K562 (cell line): ENCODE measurements at regions not wholly inside any gene's neighbourhood (a gene's known extent, or its start where the extent isn't known, plus 50 kb on each side); places are given as distances from the start of the nearest gene placed in this dataset.

Source experiments
- CBX5 ChIP-seq: IDR thresholded peaks from 2 replicates; pipeline ENCODE4 v1.6.1; 2014; ENCODE audit warnings: low read depth, borderline replicate concordance
- CTCF ChIP-seq, 3 experiments: IDR thresholded peaks in 2 of 3; conservative IDR thresholded peaks in 1 of 3; 2 replicates each; pipeline ENCODE4 v1.5.1; 2011 to 2012; ENCODE audit warnings: low read length in 3 of 3, mild to moderate bottlenecking in 3 of 3, control low read depth in 2 of 3, improper control_type of control experiment in 1 of 3, inconsistent platforms in 1 of 3, low read depth in 1 of 3, mixed read lengths in 1 of 3, moderate library complexity in 1 of 3; ENCODE audit not compliant: insufficient read depth in 2 of 3
- EZH2 ChIP-seq: IDR thresholded peaks from 2 replicates; pipeline ENCODE4 v1.6.1; 2012; ENCODE audit warnings: low read depth, mild to moderate bottlenecking, inconsistent platforms, low read length, borderline replicate concordance
- FOXJ3 ChIP-seq: sonication (generic); formaldehyde crosslinking; IDR thresholded peaks from 2 replicates; pipeline ENCODE4 v1.4.0; 2020; ENCODE audit warnings: mild to moderate bottlenecking, missing genetic modification reagents
- HNRNPK ChIP-seq: fragments of 200-400 bp; formaldehyde crosslinking; IDR thresholded peaks from one replicate; pipeline ENCODE4 v1.6.1; 2018; ENCODE audit warnings: mild to moderate bottlenecking, low read depth, low read length; ENCODE audit not compliant: poor library complexity, severe bottlenecking
- ZNF121 ChIP-seq: sonication (generic); formaldehyde crosslinking; conservative IDR thresholded peaks from 2 replicates; pipeline ENCODE4 v1.8.0; 2022; ENCODE audit warnings: missing genetic modification reagents
- TF ChIP-seq, protein P1 (sequence below): sonication (generic); formaldehyde crosslinking; IDR thresholded peaks from 2 replicates; pipeline ENCODE4 v1.8.0; 2022; ENCODE audit warnings: mild to moderate bottlenecking, missing genetic modification reagents

DNA sequence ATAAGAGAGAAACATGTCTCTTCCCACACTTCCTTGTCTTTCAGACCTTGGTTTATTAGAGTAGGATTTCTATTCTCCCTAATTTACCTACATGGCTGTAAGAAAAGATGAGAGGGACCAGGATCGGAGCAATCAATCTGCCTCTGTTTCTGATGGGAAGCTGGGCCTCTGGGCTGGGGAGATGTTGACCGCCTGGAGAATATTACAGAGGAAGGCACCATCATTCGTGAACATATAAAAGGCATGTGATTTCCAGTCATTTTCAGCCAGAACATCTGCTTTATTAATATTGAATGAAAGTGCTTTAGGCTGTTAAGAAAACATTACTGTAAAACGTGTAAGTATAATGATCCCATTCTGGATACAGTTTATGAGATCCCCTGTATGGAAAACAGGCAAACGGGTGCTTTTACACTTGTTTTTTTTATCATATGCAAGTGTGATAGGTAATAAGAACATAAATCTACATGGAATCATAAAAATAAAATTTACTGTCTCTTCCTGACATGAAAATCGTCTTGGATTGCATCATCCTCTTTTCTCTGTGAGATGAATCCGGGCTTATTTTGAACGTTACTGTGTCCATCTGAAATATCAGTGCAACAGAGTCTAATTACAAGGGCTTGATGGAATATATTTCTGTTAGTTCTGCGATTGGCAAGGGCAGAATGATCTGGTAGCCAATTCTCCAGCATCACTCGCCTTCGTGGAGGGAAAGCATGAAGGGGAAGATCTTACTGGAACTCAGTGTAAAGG is 94.5 kb upstream of the BAIAP2L1 start:
- TF ChIP-seq HNRNPK (no peak), FOXJ3 (CRISPR knock-in tag) (no peak), CTCF (IDR thresholded peaks at IDR 0.05 in 2 of 3, conservative IDR thresholded peaks at IDR 0.05 in 1 of 3; ENCODE audit: insufficient read depth in 2 of 3, low read depth in 1 of 3, low read length in 3 of 3) (no peak), CBX5 (no peak), ZNF121 (CRISPR knock-in tag) (no peak), EZH2 (no peak)
- TF ChIP-seq, protein P1, sequence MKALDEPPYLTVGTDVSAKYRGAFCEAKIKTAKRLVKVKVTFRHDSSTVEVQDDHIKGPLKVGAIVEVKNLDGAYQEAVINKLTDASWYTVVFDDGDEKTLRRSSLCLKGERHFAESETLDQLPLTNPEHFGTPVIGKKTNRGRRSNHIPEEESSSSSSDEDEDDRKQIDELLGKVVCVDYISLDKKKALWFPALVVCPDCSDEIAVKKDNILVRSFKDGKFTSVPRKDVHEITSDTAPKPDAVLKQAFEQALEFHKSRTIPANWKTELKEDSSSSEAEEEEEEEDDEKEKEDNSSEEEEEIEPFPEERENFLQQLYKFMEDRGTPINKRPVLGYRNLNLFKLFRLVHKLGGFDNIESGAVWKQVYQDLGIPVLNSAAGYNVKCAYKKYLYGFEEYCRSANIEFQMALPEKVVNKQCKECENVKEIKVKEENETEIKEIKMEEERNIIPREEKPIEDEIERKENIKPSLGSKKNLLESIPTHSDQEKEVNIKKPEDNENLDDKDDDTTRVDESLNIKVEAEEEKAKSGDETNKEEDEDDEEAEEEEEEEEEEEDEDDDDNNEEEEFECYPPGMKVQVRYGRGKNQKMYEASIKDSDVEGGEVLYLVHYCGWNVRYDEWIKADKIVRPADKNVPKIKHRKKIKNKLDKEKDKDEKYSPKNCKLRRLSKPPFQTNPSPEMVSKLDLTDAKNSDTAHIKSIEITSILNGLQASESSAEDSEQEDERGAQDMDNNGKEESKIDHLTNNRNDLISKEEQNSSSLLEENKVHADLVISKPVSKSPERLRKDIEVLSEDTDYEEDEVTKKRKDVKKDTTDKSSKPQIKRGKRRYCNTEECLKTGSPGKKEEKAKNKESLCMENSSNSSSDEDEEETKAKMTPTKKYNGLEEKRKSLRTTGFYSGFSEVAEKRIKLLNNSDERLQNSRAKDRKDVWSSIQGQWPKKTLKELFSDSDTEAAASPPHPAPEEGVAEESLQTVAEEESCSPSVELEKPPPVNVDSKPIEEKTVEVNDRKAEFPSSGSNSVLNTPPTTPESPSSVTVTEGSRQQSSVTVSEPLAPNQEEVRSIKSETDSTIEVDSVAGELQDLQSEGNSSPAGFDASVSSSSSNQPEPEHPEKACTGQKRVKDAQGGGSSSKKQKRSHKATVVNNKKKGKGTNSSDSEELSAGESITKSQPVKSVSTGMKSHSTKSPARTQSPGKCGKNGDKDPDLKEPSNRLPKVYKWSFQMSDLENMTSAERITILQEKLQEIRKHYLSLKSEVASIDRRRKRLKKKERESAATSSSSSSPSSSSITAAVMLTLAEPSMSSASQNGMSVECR (CRISPR knock-in tag): no peak
